H1 (cell line): ENCODE measurements at regions not wholly inside any gene's neighbourhood (a gene's known extent, or its start where the extent isn't known, plus 50 kb on each side); places are given as distances from the start of the nearest gene placed in this dataset.

Experiments
- EP300 ChIP-seq, 2 experiments: IDR thresholded peaks; 1 replicate in 1 of 2; 2 replicates in 1 of 2; pipeline ENCODE4 v1.6.1; 2011 to 2012; ENCODE audit warnings: low read depth in 2 of 2, low read length in 2 of 2, mild to moderate bottlenecking in 2 of 2, borderline replicate concordance in 1 of 2, inconsistent platforms in 1 of 2, moderate library complexity in 1 of 2
- EZH2 ChIP-seq: fragments of 200-600 bp; sonication (generic); IDR thresholded peaks from 2 replicates; pipeline ENCODE4 v1.7.1; 2012; ENCODE audit warnings: low read depth, mild to moderate bottlenecking, moderate library complexity, low read length, inconsistent platforms; ENCODE audit not compliant: severe bottlenecking
- MAFK ChIP-seq: IDR thresholded peaks from 2 replicates; pipeline ENCODE4 v1.6.1; 2012; ENCODE audit warnings: low read depth, mild to moderate bottlenecking, improper control_type of control experiment, low read length
- POLR2A ChIP-seq, 2 experiments: IDR thresholded peaks; 1 replicate in 1 of 2; 2 replicates in 1 of 2; pipeline ENCODE4 v1.6.1; 2011; ENCODE audit warnings: low read depth in 2 of 2, low read length in 2 of 2, mild to moderate bottlenecking in 2 of 2; ENCODE audit errors: control extremely low read depth in 1 of 2
- POLR2AphosphoS5 ChIP-seq: IDR thresholded peaks from 2 replicates; pipeline ENCODE4 v1.6.1; 2011; ENCODE audit warnings: low read depth, low read length
- RAD21 ChIP-seq, 2 experiments: IDR thresholded peaks in 1 of 2; conservative IDR thresholded peaks in 1 of 2; 2 replicates each; pipeline ENCODE4 v1.6.1; 2011; ENCODE audit warnings: low read depth in 2 of 2, low read length in 2 of 2, improper control_type of control experiment in 1 of 2, inconsistent platforms in 1 of 2, mild to moderate bottlenecking in 1 of 2, moderate library complexity in 1 of 2
- TAF1 ChIP-seq: IDR thresholded peaks from 2 replicates; pipeline ENCODE4 v1.6.1; 2011; ENCODE audit warnings: mild to moderate bottlenecking, low read depth, low read length
- TAF7 ChIP-seq: optimal IDR thresholded peaks from 2 replicates; pipeline ENCODE3; 2011; ENCODE audit warnings: low read depth, mild to moderate bottlenecking, inconsistent platforms, low read length, moderate library complexity, borderline replicate concordance
- TBP ChIP-seq: IDR thresholded peaks from 2 replicates; pipeline ENCODE4 v1.6.1; 2011; ENCODE audit warnings: low read depth, low read length, improper control_type of control experiment
- TCF12 ChIP-seq: IDR thresholded peaks from 2 replicates; pipeline ENCODE4 v1.6.1; 2011; ENCODE audit warnings: low read depth, mild to moderate bottlenecking, low read length
- TF ChIP-seq, protein P1 (sequence below): IDR thresholded peaks from 2 replicates; pipeline ENCODE4 v1.6.1; 2011; ENCODE audit warnings: low read depth, mild to moderate bottlenecking, low read length; ENCODE audit not compliant: insufficient read depth
- TF ChIP-seq, protein P2 (sequence below), 3 experiments: IDR thresholded peaks; 1 replicate in 2 of 3; 2 replicates in 1 of 3; pipeline versions ENCODE4 v1.5.1 to v1.6.1; 2011; ENCODE audit warnings: low read length in 3 of 3, mild to moderate bottlenecking in 3 of 3, inconsistent platforms in 2 of 3, low read depth in 1 of 3, moderate library complexity in 1 of 3; ENCODE audit not compliant: insufficient read depth in 1 of 3; ENCODE audit errors: control extremely low read depth in 1 of 3

DNA sequence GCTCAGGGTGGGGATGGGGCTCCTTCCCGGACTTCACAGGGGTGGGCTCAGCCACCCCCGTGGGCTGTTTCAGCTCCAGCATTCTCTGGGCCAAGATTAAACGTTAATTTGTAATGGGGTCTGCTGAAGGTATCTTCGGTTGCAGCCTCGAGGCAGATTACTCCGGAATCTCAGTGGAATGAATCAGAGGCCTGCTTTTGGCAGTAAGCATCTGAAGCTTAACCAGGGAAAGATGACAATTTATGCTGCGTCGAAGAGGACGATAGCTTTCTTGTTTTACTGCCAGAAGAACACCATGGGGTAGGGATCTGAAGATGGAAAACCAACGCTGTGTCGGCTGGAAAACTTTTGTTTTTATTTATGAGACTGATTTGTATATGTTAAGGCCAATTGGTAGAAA is 129.2 kb upstream of the MSX1 start:
- TF ChIP-seq POLR2AphosphoS5 (no peak), TAF7 (no peak), POLR2A (IDR thresholded peaks at IDR 0.05; ENCODE audit: control extremely low read depth in 1 of 2, low read depth in 2 of 2, low read length in 2 of 2) (no peak), RAD21 (IDR thresholded peaks at IDR 0.05 in 1 of 2, conservative IDR thresholded peaks at IDR 0.05 in 1 of 2; ENCODE audit: low read depth in 2 of 2, low read length in 2 of 2) (no peak), TCF12 (no peak), TAF1 (no peak), EP300 (IDR thresholded peaks at IDR 0.05; ENCODE audit: borderline replicate concordance in 1 of 2, low read depth in 2 of 2, low read length in 2 of 2) (no peak), TBP (no peak), EZH2 (no peak), MAFK (no peak)
- TF ChIP-seq, protein P1, sequence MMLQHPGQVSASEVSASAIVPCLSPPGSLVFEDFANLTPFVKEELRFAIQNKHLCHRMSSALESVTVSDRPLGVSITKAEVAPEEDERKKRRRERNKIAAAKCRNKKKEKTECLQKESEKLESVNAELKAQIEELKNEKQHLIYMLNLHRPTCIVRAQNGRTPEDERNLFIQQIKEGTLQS, result no peak
- TF ChIP-seq, protein P2, sequence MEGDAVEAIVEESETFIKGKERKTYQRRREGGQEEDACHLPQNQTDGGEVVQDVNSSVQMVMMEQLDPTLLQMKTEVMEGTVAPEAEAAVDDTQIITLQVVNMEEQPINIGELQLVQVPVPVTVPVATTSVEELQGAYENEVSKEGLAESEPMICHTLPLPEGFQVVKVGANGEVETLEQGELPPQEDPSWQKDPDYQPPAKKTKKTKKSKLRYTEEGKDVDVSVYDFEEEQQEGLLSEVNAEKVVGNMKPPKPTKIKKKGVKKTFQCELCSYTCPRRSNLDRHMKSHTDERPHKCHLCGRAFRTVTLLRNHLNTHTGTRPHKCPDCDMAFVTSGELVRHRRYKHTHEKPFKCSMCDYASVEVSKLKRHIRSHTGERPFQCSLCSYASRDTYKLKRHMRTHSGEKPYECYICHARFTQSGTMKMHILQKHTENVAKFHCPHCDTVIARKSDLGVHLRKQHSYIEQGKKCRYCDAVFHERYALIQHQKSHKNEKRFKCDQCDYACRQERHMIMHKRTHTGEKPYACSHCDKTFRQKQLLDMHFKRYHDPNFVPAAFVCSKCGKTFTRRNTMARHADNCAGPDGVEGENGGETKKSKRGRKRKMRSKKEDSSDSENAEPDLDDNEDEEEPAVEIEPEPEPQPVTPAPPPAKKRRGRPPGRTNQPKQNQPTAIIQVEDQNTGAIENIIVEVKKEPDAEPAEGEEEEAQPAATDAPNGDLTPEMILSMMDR (IDR thresholded peaks at IDR 0.05; ENCODE audit: control extremely low read depth in 1 of 3, insufficient read depth in 1 of 3, low read depth in 1 of 3, low read length in 3 of 3), result no peak
